ENCODE measurements at regions not wholly inside any gene's neighbourhood (a gene's known extent, or its start where the extent isn't known, plus 50 kb on each side); places are given as distances from the start of the nearest gene placed in this dataset.
A peak's percentile ranks its signal among the peaks of the same experiment; 100 is the strongest.

- no peak for DNase-seq
Measured at GRCh38 chr1:213820362-213821149, 167.2 kb upstream of the PROX1 start.

GRCh38 chr1:213821175-213821942 lies 166.4 kb upstream of the PROX1 start:
- no peak for DNase-seq

GRCh38 chr1:213821943-213822334 lies 165.8 kb upstream of the PROX1 start:
- DNase-seq, result no peak

GRCh38 chr1:213826891-213827290 lies 160.9 kb upstream of the PROX1 start:
- DNase-seq, result no peak

GRCh38 chr1:213828867-213829266 lies 158.9 kb upstream of the PROX1 start:
- DNase-seq, result no peak

GRCh38 chr1:213829780-213830179 lies 158.0 kb upstream of the PROX1 start:
- no peak for DNase-seq

- DNase-seq, result no peak
Measured at GRCh38 chr1:213830371-213830770, 157.4 kb upstream of the PROX1 start.

- DNase-seq, result no peak
Measured at GRCh38 chr1:213840575-213840974, 147.2 kb upstream of the PROX1 start.

GRCh38 chr1:213844632-213845031 lies 143.1 kb upstream of the PROX1 start:
- DNase-seq, result no peak

GRCh38 chr1:213852107-213852506 lies 135.7 kb upstream of the PROX1 start:
- DNase-seq, result peak; percentile 52

GRCh38 chr1:213858581-213858980 lies 129.2 kb upstream of the PROX1 start:
- no peak for DNase-seq

GRCh38 chr1:213861841-213862240 lies 125.9 kb upstream of the PROX1 start:
- no peak for DNase-seq

- no peak for DNase-seq
Measured at GRCh38 chr1:213864091-213864490, 123.7 kb upstream of the PROX1 start.

- DNase-seq, result no peak
Measured at GRCh38 chr1:213868482-213868881, 119.3 kb upstream of the PROX1 start.

- no peak for DNase-seq
Measured at GRCh38 chr1:213871179-213871578, 116.6 kb upstream of the PROX1 start.

- DNase-seq, result no peak
Measured at GRCh38 chr1:213874789-213875188, 113.0 kb upstream of the PROX1 start.

GRCh38 chr1:213876531-213876930 lies 111.2 kb upstream of the PROX1 start:
- no peak for DNase-seq

- DNase-seq, result no peak
Measured at GRCh38 chr1:213883618-213884017, 104.2 kb upstream of the PROX1 start.

GRCh38 chr1:213884402-213884801 lies 103.4 kb upstream of the PROX1 start:
- DNase-seq, result no peak

- no peak for DNase-seq
Measured at GRCh38 chr1:213884942-213885341, 102.8 kb upstream of the PROX1 start.

GRCh38 chr1:213887842-213888241 lies 99.9 kb upstream of the PROX1 start:
- DNase-seq, result no peak

GRCh38 chr1:213891989-213892902 lies 95.5 kb upstream of the PROX1 start:
- no peak for DNase-seq

- no peak for DNase-seq
Measured at GRCh38 chr1:213898684-213899083, 89.1 kb upstream of the PROX1 start.
